ENCODE measurements at regions not wholly inside any gene's neighbourhood (a gene's known extent, or its start where the extent isn't known, plus 50 kb on each side); places are given as distances from the start of the nearest gene placed in this dataset.

GRCh38 chr4:35105486-35105885 is 1138.8 kb downstream of the ARAP2 start:
- no peaks in the 10 kb centered on the region for H3K27me3 Mint-ChIP-seq
- no peak for TF ChIP-seq CTCF (IDR thresholded peaks at IDR 0.05)
- no peak for DNase-seq
- H3K9me3 Mint-ChIP-seq, result peaks cover 8% of the 10 kb centered on the region
- POLR2A ChIA-PET, result no interaction called here
- no peak for ATAC-seq (ENCODE audit: low read depth)
- no peak overlapping the region for H3K4me3 Mint-ChIP-seq
- no peaks in the 10 kb centered on the region for H3K4me1 Mint-ChIP-seq
- intact Hi-C loops (cut with micrococcal nuclease), result no loop called here
- H3K36me3 Mint-ChIP-seq (ENCODE audit: low read depth), result no peaks in the 10 kb centered on the region
- H3K27ac Mint-ChIP-seq, result no peak overlapping the region
- CTCF ChIA-PET, result no interaction called here

GRCh38 chr4:35106091-35106734 is 1138.1 kb downstream of the ARAP2 start:
- ATAC-seq (ENCODE audit: low read depth) (no peak), DNase-seq (no peak)
- Mint-ChIP-seq H3K27ac (no peak overlapping the region), H3K4me1 (no peaks in the 10 kb centered on the region), H3K9me3 (peaks cover 8% of the 10 kb centered on the region), H3K27me3 (no peaks in the 10 kb centered on the region), H3K36me3 (ENCODE audit: low read depth) (no peaks in the 10 kb centered on the region), H3K4me3 (no peak overlapping the region)
- no peak for TF ChIP-seq CTCF (IDR thresholded peaks at IDR 0.05)
- ChIA-PET POLR2A (no interaction called here), CTCF (no interaction called here)
- intact Hi-C loops (cut with micrococcal nuclease), result no loop called here

GRCh38 chr4:35124106-35124505 is 1120.2 kb downstream of the ARAP2 start:
- no peak for TF ChIP-seq CTCF (IDR thresholded peaks at IDR 0.05)
- H3K27me3 Mint-ChIP-seq, result no peaks in the 10 kb centered on the region
- ChIA-PET CTCF (no interaction called here), POLR2A (no interaction called here)
- no peaks in the 10 kb centered on the region for H3K4me1 Mint-ChIP-seq
- no peaks in the 10 kb centered on the region for H3K9me3 Mint-ChIP-seq
- no peak for ATAC-seq (ENCODE audit: low read depth)
- intact Hi-C loops (cut with micrococcal nuclease), result no loop called here
- no peak overlapping the region for H3K27ac Mint-ChIP-seq
- H3K36me3 Mint-ChIP-seq (ENCODE audit: low read depth), result no peaks in the 10 kb centered on the region
- H3K4me3 Mint-ChIP-seq, result no peak overlapping the region
- DNase-seq, result no peak

GRCh38 chr4:35125995-35126712 is 1118.2 kb downstream of the ARAP2 start:
- no peak for TF ChIP-seq CTCF (IDR thresholded peaks at IDR 0.05)
- no peak for ATAC-seq (ENCODE audit: low read depth)
- intact Hi-C loops (cut with micrococcal nuclease), result no loop called here
- H3K4me1 Mint-ChIP-seq, result no peaks in the 10 kb centered on the region
- no peak overlapping the region for H3K27ac Mint-ChIP-seq
- H3K4me3 Mint-ChIP-seq, result no peak overlapping the region
- POLR2A ChIA-PET, result no interaction called here
- H3K9me3 Mint-ChIP-seq, result no peaks in the 10 kb centered on the region
- CTCF ChIA-PET, result no interaction called here
- H3K36me3 Mint-ChIP-seq (ENCODE audit: low read depth), result no peaks in the 10 kb centered on the region
- H3K27me3 Mint-ChIP-seq, result no peaks in the 10 kb centered on the region
- no peak for DNase-seq

- POLR2A ChIA-PET, result no interaction called here
Measured at GRCh38 chr4:35138449-35138848, 1105.9 kb downstream of the ARAP2 start.

More at GRCh38 chr4:35138449-35138848, 1105.9 kb downstream of the ARAP2 start:
- CTCF ChIA-PET, result no interaction called here
- Mint-ChIP-seq H3K4me1 (no peaks in the 10 kb centered on the region), H3K4me3 (no peak overlapping the region), H3K36me3 (ENCODE audit: low read depth) (no peaks in the 10 kb centered on the region), H3K9me3 (no peaks in the 10 kb centered on the region), H3K27me3 (no peaks in the 10 kb centered on the region), H3K27ac (no peak overlapping the region)
- TF ChIP-seq CTCF (IDR thresholded peaks at IDR 0.05), result no peak
- DNase-seq, result no peak
- no peak for ATAC-seq (ENCODE audit: low read depth)
- intact Hi-C loops (cut with micrococcal nuclease), result no loop called here

Measured in activated B cell treated with CpG ODN at 0.5 μM for 24 hours (primary cell).